ENCODE measurements at regions not wholly inside any gene's neighbourhood (a gene's known extent, or its start where the extent isn't known, plus 50 kb on each side); places are given as distances from the start of the nearest gene placed in this dataset.

DNA sequence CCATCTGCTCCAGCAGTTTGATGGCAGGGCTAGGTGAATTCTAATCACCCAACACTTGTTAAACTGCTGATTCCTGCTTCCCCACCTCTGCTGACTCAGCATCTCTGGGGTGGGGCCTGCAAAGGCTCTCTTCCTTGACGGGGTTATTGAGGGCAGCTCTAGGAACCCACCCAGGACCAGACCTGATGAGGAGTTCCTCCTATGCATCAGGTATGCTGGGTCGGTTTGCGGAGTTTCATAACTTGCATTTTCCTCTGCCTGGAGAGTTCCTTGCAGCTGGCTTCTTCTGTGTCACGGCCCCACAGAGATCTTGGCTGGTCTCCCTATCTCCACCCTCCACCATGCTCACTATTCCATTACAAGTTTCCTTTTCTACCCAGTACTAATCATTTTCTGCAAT, 93.4 kb upstream of the CCL2 start:
- Histone ChIP-seq H3K27me3 (replicated peaks in 1 of 2; ENCODE audit: control insufficient read depth in 2 of 2, extremely low read depth in 1 of 2, insufficient read depth in 2 of 2, low read length in 1 of 2) (peaks cover 8 to 24% of the 10 kb centered on the region in 2 experiments), H3K36me3 (ENCODE audit: control insufficient read depth in 2 of 2, extremely low read depth in 1 of 2, insufficient read depth in 1 of 2, low read length in 1 of 2) (no peaks in the 10 kb centered on the region), H3K4me1 (ENCODE audit: control insufficient read depth in 1 of 2, extremely low read depth in 1 of 2, insufficient read depth in 2 of 2, low read length in 2 of 2) (peaks cover 0 to 3% of the 10 kb centered on the region in 2 experiments), H3K4me3 (ENCODE audit: control insufficient read depth in 1 of 2, extremely low read depth in 1 of 2, low read length in 1 of 2) (no peak overlapping the region), H3K27ac (ENCODE audit: low read length) (no peak overlapping the region), H3K9me3 (peaks cover 3% of the 10 kb centered on the region)
- Mint-ChIP-seq H3K36me3 (no peaks in the 10 kb centered on the region), H3K27me3 (peaks cover 39 to 49% of the 10 kb centered on the region in 2 donors), H3K9me3 (no peaks in the 10 kb centered on the region), H3K4me3 (no peak overlapping the region), H3K4me1 (peaks cover 0 to under 1% (median 0%) of the 10 kb centered on the region in 3 donors), H3K27ac (no peak overlapping the region)
- 62% methylated on average over 4 of the region's 4 CpGs for WGBS (ENCODE audit: insufficient coverage)
- ATAC-seq (replicated peaks in 1 of 4): no peak
- DNase-seq: no peak
- CTCF ChIA-PET: interaction anchor here (0.5 to 1.3 kb wide), 2 partner anchors 10 to 44 kb away, joined by 3 to 4 read pairs; no protein-coding TSS in a partner anchor
- POLR2A ChIA-PET: no interaction called here

DNA sequence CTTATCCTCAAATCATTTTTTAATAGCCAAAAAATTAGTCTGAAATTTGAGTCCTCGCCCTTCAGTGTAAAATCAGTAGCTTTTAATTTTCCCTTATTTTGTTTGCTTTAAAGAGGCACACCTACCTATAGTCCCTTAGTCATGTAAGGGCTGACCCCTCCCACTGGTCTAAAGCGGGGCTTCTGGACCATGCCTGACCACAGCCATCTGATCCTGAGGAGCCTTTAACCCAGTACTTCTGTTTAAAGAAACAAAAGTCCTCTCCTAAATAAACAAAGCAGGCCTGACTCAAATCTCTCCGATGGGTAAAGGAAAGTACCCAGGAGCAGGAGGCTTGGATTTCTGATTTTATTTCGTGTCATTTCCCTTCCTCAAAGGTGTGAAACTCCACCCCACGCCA, 92.0 kb upstream of the CCL2 start:
- ChIA-PET CTCF (interaction anchor here in 1 of 2 donors (1.3 kb wide), 1 partner anchor 8 kb away, joined by 4 read pairs; no protein-coding TSS in a partner anchor), POLR2A (no interaction called here)
- WGBS (ENCODE audit: insufficient coverage): no CpG with 5 or more reads among the region's 5 CpGs
- H3K36me3 ChIP-seq (ENCODE audit: control insufficient read depth in 2 of 2, extremely low read depth in 1 of 2, insufficient read depth in 1 of 2, low read length in 1 of 2): no peaks in the 10 kb centered on the region
- peaks cover 35 to 52% of the 10 kb centered on the region in 2 donors for H3K27me3 Mint-ChIP-seq
- H3K9me3 Mint-ChIP-seq: no peaks in the 10 kb centered on the region
- no peak overlapping the region for H3K4me3 Mint-ChIP-seq
- H3K4me1 ChIP-seq (ENCODE audit: control insufficient read depth in 1 of 2, extremely low read depth in 1 of 2, insufficient read depth in 2 of 2, low read length in 2 of 2): no peaks in the 10 kb centered on the region
- no peak overlapping the region for H3K27ac ChIP-seq (ENCODE audit: low read length)
- ATAC-seq (replicated peaks in 1 of 4) (no peak), DNase-seq (no peak)
- no peak overlapping the region for H3K27ac Mint-ChIP-seq
- H3K36me3 Mint-ChIP-seq: no peaks in the 10 kb centered on the region
- H3K4me3 ChIP-seq (ENCODE audit: control insufficient read depth in 1 of 2, extremely low read depth in 1 of 2, low read length in 1 of 2): no peak overlapping the region
- no peaks in the 10 kb centered on the region for H3K4me1 Mint-ChIP-seq
- peaks cover 7 to 10% of the 10 kb centered on the region in 2 experiments for H3K27me3 ChIP-seq (replicated peaks in 1 of 2; ENCODE audit: control insufficient read depth in 2 of 2, extremely low read depth in 1 of 2, insufficient read depth in 2 of 2, low read length in 1 of 2)
- peaks cover 3% of the 10 kb centered on the region for H3K9me3 ChIP-seq

DNA sequence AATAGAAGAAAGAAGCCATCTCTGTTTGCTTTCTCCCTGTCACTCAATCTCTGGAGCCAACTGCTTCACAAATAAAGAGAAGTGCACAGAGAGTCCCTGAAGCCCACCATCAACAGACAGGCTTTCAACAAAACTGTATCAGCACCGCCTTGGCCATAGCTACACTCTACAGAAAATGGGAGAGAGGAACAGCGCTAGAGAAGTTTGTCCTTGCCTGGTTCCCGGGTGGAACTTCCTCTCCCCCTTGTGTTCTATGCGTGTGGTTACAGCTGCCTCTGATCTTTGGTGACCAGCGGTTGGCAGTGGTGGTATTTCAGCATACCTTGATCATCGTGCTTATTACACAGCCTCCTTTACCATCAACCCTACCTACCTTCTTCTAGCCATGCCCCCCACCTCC, 91.4 kb upstream of the CCL2 start:
- no peaks in the 10 kb centered on the region for H3K4me1 Mint-ChIP-seq
- DNase-seq: no peak
- Histone ChIP-seq H3K4me1 (ENCODE audit: control insufficient read depth in 1 of 2, extremely low read depth in 1 of 2, insufficient read depth in 2 of 2, low read length in 2 of 2) (no peaks in the 10 kb centered on the region), H3K4me3 (ENCODE audit: control insufficient read depth in 1 of 2, extremely low read depth in 1 of 2, low read length in 1 of 2) (no peak overlapping the region), H3K9me3 (peaks cover 3% of the 10 kb centered on the region), H3K36me3 (ENCODE audit: control insufficient read depth in 2 of 2, extremely low read depth in 1 of 2, insufficient read depth in 1 of 2, low read length in 1 of 2) (no peaks in the 10 kb centered on the region), H3K27ac (ENCODE audit: low read length) (no peak overlapping the region), H3K27me3 (replicated peaks in 1 of 2; ENCODE audit: control insufficient read depth in 2 of 2, extremely low read depth in 1 of 2, insufficient read depth in 2 of 2, low read length in 1 of 2) (peaks cover 3 to 9% of the 10 kb centered on the region in 2 experiments)
- CTCF ChIA-PET: no interaction called here
- POLR2A ChIA-PET: no interaction called here
- WGBS (ENCODE audit: insufficient coverage): 0% methylated on average over 2 of the region's 6 CpGs
- no peaks in the 10 kb centered on the region for H3K9me3 Mint-ChIP-seq
- no peaks in the 10 kb centered on the region for H3K36me3 Mint-ChIP-seq
- no peak overlapping the region for H3K4me3 Mint-ChIP-seq
- no peak overlapping the region for H3K27ac Mint-ChIP-seq
- H3K27me3 Mint-ChIP-seq: peaks cover 31 to 49% of the 10 kb centered on the region in 2 donors
- ATAC-seq (replicated peaks in 1 of 4): no peak

DNA sequence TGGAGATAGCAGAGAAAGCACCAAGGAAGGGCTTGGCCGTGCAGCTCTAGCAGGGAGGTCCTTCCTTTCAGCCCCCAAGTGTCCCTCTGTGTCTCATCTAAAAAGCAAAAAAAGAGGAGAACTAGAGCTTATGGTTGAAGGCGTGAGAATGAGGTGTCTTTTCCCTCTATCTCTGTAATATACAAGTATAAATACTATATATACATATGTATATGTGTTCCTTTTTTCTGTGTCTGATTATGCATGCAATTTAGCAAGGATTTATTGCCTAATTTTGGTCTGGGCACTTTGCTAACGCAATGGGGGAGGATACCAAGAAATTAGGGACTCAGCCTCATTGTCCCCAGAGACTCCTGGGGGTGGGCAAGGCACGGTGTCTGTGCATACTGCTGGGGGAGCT, 90.2 kb upstream of the CCL2 start:
- no peaks in the 10 kb centered on the region for H3K4me1 Mint-ChIP-seq
- H3K9me3 Mint-ChIP-seq: no peaks in the 10 kb centered on the region
- H3K4me3 ChIP-seq (ENCODE audit: control insufficient read depth in 1 of 2, extremely low read depth in 1 of 2, low read length in 1 of 2): no peak overlapping the region
- H3K27me3 Mint-ChIP-seq: peaks cover 25 to 40% of the 10 kb centered on the region in 2 donors
- WGBS (ENCODE audit: insufficient coverage): 67% methylated on average over 2 of the region's 4 CpGs
- ATAC-seq (replicated peaks in 1 of 4) (no peak), DNase-seq (no peak)
- CTCF ChIA-PET: interaction anchor here in 1 of 2 donors (0.6 kb wide), 1 partner anchor 395 kb away, joined by 3 read pairs; no protein-coding TSS in a partner anchor
- H3K27me3 ChIP-seq (replicated peaks in 1 of 2; ENCODE audit: control insufficient read depth in 2 of 2, extremely low read depth in 1 of 2, insufficient read depth in 2 of 2, low read length in 1 of 2): peaks cover 0 to 9% of the 10 kb centered on the region in 2 experiments
- H3K36me3 ChIP-seq (ENCODE audit: control insufficient read depth in 2 of 2, extremely low read depth in 1 of 2, insufficient read depth in 1 of 2, low read length in 1 of 2): no peaks in the 10 kb centered on the region
- H3K36me3 Mint-ChIP-seq: no peaks in the 10 kb centered on the region
- POLR2A ChIA-PET: no interaction called here
- no peak overlapping the region for H3K27ac ChIP-seq (ENCODE audit: low read length)
- no peak overlapping the region for H3K27ac Mint-ChIP-seq
- H3K4me3 Mint-ChIP-seq: no peak overlapping the region
- no peaks in the 10 kb centered on the region for H3K9me3 ChIP-seq
- H3K4me1 ChIP-seq (ENCODE audit: control insufficient read depth in 1 of 2, extremely low read depth in 1 of 2, insufficient read depth in 2 of 2, low read length in 2 of 2): no peaks in the 10 kb centered on the region

DNA sequence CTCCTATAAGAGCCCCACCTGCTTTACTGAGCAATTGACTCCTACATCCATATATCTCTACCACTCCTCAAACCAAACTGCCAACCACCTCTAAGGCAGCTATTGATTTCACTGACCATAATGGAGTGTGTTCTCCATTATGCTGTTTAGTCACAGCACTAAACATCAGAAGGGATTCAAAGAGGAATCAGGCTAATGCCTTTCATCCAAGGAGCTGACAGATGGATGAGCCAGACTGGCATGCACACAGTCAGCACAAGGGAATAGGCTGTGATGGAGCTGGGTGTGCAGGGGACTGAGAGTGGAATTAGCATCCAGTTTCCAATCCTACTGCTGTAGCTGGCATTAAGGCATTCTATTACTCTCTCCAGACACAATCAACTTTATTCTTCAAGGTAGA, 88.7 kb upstream of the CCL2 start:
- Histone ChIP-seq H3K4me1 (ENCODE audit: control insufficient read depth in 1 of 2, extremely low read depth in 1 of 2, insufficient read depth in 2 of 2, low read length in 2 of 2) (no peaks in the 10 kb centered on the region), H3K36me3 (ENCODE audit: control insufficient read depth in 2 of 2, extremely low read depth in 1 of 2, insufficient read depth in 1 of 2, low read length in 1 of 2) (no peaks in the 10 kb centered on the region), H3K27ac (ENCODE audit: low read length) (no peak overlapping the region), H3K9me3 (no peaks in the 10 kb centered on the region), H3K4me3 (ENCODE audit: control insufficient read depth in 1 of 2, extremely low read depth in 1 of 2, low read length in 1 of 2) (no peak overlapping the region), H3K27me3 (replicated peaks in 1 of 2; ENCODE audit: control insufficient read depth in 2 of 2, extremely low read depth in 1 of 2, insufficient read depth in 2 of 2, low read length in 1 of 2) (peaks cover 0 to 7% of the 10 kb centered on the region in 2 experiments)
- peaks cover 30 to 40% of the 10 kb centered on the region in 2 donors for H3K27me3 Mint-ChIP-seq
- ATAC-seq (replicated peaks in 1 of 4) (no peak), DNase-seq (no peak)
- H3K9me3 Mint-ChIP-seq: no peaks in the 10 kb centered on the region
- H3K4me1 Mint-ChIP-seq: no peaks in the 10 kb centered on the region
- H3K4me3 Mint-ChIP-seq: no peak overlapping the region
- no peaks in the 10 kb centered on the region for H3K36me3 Mint-ChIP-seq
- ChIA-PET CTCF (no interaction called here), POLR2A (no interaction called here)
- no peak overlapping the region for H3K27ac Mint-ChIP-seq

DNA sequence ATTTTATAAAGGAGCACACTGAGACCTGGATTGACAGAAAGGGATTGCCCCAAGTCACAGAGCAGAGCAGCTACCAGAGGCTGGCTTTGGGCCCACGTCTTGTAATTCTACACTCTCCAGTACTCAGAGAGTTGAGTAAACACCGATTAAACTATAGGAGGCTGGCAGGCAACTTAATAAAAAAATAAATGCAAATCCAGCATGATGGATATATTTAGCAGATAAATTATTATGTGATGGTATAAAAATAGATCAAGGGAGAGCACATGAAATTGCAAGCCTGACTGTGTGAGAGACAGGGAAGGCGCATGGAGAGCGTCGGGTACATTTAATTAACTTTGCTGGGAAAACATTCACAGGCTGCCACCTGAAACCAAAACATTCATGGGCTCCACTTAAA, 87.7 kb upstream of the CCL2 start:
- CTCF ChIA-PET: interaction anchor here (0.6 to 1.1 kb wide), 2 partner anchors 16 to 206 kb away, joined by 4 to 5 read pairs; no protein-coding TSS in a partner anchor
- Mint-ChIP-seq H3K4me3 (no peak overlapping the region), H3K36me3 (no peaks in the 10 kb centered on the region), H3K4me1 (no peaks in the 10 kb centered on the region), H3K9me3 (peaks cover 0 to 3% (median 0%) of the 10 kb centered on the region in 3 donors), H3K27me3 (peaks cover 30 to 33% of the 10 kb centered on the region in 2 donors), H3K27ac (no peak overlapping the region)
- POLR2A ChIA-PET: no interaction called here
- no peaks in the 10 kb centered on the region for H3K4me1 ChIP-seq (ENCODE audit: control insufficient read depth in 1 of 2, extremely low read depth in 1 of 2, insufficient read depth in 2 of 2, low read length in 2 of 2)
- WGBS (ENCODE audit: insufficient coverage): no CpG with 5 or more reads among the region's 5 CpGs
- no peak for ATAC-seq (replicated peaks in 1 of 4)
- no peaks in the 10 kb centered on the region for H3K9me3 ChIP-seq
- H3K36me3 ChIP-seq (ENCODE audit: control insufficient read depth in 2 of 2, extremely low read depth in 1 of 2, insufficient read depth in 1 of 2, low read length in 1 of 2): no peaks in the 10 kb centered on the region
- no peak overlapping the region for H3K4me3 ChIP-seq (ENCODE audit: control insufficient read depth in 1 of 2, extremely low read depth in 1 of 2, low read length in 1 of 2)
- DNase-seq: no peak
- H3K27me3 ChIP-seq (replicated peaks in 1 of 2; ENCODE audit: control insufficient read depth in 2 of 2, extremely low read depth in 1 of 2, insufficient read depth in 2 of 2, low read length in 1 of 2): peaks cover 0 to 4% of the 10 kb centered on the region in 2 experiments
- H3K27ac ChIP-seq (ENCODE audit: low read length): no peak overlapping the region

DNA sequence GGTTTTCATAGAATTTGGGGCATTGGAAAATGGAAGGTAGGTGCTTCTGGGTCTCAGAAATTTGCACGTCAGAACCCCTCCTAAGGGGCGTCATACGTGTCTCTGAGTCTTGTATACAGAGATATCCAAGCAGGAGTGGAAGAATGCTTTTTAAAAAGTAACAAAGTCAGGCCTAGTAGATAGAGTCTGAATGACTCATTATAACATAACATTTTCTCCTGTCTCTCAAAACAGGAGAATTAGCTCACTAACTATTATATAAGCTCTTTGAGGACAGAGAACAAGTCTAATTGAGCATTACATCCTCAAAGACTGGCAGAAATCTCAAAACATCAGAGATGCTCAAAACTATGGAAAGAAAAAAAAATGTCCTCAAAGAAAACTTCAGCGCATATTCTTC, 86.1 kb upstream of the CCL2 start:
- peaks cover 0 to 5% (median 0%) of the 10 kb centered on the region in 3 donors for H3K9me3 Mint-ChIP-seq
- ATAC-seq (replicated peaks in 1 of 4) (no peak), DNase-seq (no peak)
- no peaks in the 10 kb centered on the region for H3K9me3 ChIP-seq
- peaks cover 0 to 2% of the 10 kb centered on the region in 2 experiments for H3K27me3 ChIP-seq (replicated peaks in 1 of 2; ENCODE audit: control insufficient read depth in 2 of 2, extremely low read depth in 1 of 2, insufficient read depth in 2 of 2, low read length in 1 of 2)
- no peak overlapping the region for H3K4me3 Mint-ChIP-seq
- no peaks in the 10 kb centered on the region for H3K4me1 ChIP-seq (ENCODE audit: control insufficient read depth in 1 of 2, extremely low read depth in 1 of 2, insufficient read depth in 2 of 2, low read length in 2 of 2)
- no CpG with 5 or more reads among the region's 4 CpGs for WGBS (ENCODE audit: insufficient coverage)
- H3K36me3 ChIP-seq (ENCODE audit: control insufficient read depth in 2 of 2, extremely low read depth in 1 of 2, insufficient read depth in 1 of 2, low read length in 1 of 2): no peaks in the 10 kb centered on the region
- H3K27me3 Mint-ChIP-seq: peaks cover 22 to 27% of the 10 kb centered on the region in 2 donors
- no peaks in the 10 kb centered on the region for H3K4me1 Mint-ChIP-seq
- no peak overlapping the region for H3K27ac ChIP-seq (ENCODE audit: low read length)
- no peak overlapping the region for H3K4me3 ChIP-seq (ENCODE audit: control insufficient read depth in 1 of 2, extremely low read depth in 1 of 2, low read length in 1 of 2)
- no peaks in the 10 kb centered on the region for H3K36me3 Mint-ChIP-seq
- CTCF ChIA-PET: interaction anchor here (0.5 to 0.6 kb wide), 2 partner anchors 58 to 665 kb away, joined by 3 to 4 read pairs; no protein-coding TSS in a partner anchor
- POLR2A ChIA-PET: no interaction called here
- no peak overlapping the region for H3K27ac Mint-ChIP-seq
